ENCODE measurements at regions not wholly inside any gene's neighbourhood (a gene's known extent, or its start where the extent isn't known, plus 50 kb on each side); places are given as distances from the start of the nearest gene placed in this dataset.

GRCh38 chr4:12265554-12265953 is 836.9 kb upstream of the HS3ST1 start:
- in situ Hi-C loops (cut with HindIII; ENCODE audit: low sequenced_read_pairs), result no loop called here

- in situ Hi-C loops (cut with HindIII; ENCODE audit: low sequenced_read_pairs), result no loop called here
Observed at GRCh38 chr4:12260453-12260852, 831.8 kb upstream of the HS3ST1 start.

GRCh38 chr4:12244973-12245372 is 816.3 kb upstream of the HS3ST1 start:
- in situ Hi-C loops (cut with HindIII; ENCODE audit: low sequenced_read_pairs), result no loop called here

GRCh38 chr4:12242354-12242753 is 813.7 kb upstream of the HS3ST1 start:
- in situ Hi-C loops (cut with HindIII; ENCODE audit: low sequenced_read_pairs), result no loop called here

- in situ Hi-C loops (cut with HindIII; ENCODE audit: low sequenced_read_pairs), result no loop called here
Observed at GRCh38 chr4:12239897-12240636, 811.4 kb upstream of the HS3ST1 start.

GRCh38 chr4:12231098-12231497 is 802.4 kb upstream of the HS3ST1 start:
- in situ Hi-C loops (cut with HindIII; ENCODE audit: low sequenced_read_pairs), result no loop called here

GRCh38 chr4:12221031-12221430 is 792.3 kb upstream of the HS3ST1 start:
- in situ Hi-C loops (cut with HindIII; ENCODE audit: low sequenced_read_pairs), result no loop called here

GRCh38 chr4:12211636-12212035 is 782.9 kb upstream of the HS3ST1 start:
- in situ Hi-C loops (cut with HindIII; ENCODE audit: low sequenced_read_pairs), result no loop called here

GRCh38 chr4:12207396-12207795 is 778.7 kb upstream of the HS3ST1 start:
- in situ Hi-C loops (cut with HindIII; ENCODE audit: low sequenced_read_pairs), result no loop called here

- in situ Hi-C loops (cut with HindIII; ENCODE audit: low sequenced_read_pairs), result no loop called here
Observed at GRCh38 chr4:12206091-12206490, 777.4 kb upstream of the HS3ST1 start.

- in situ Hi-C loops (cut with HindIII; ENCODE audit: low sequenced_read_pairs), result no loop called here
Observed at GRCh38 chr4:12203945-12204344, 775.3 kb upstream of the HS3ST1 start.

GRCh38 chr4:12200226-12200625 is 771.5 kb upstream of the HS3ST1 start:
- in situ Hi-C loops (cut with HindIII; ENCODE audit: low sequenced_read_pairs), result no loop called here

- in situ Hi-C loops (cut with HindIII; ENCODE audit: low sequenced_read_pairs), result no loop called here
Observed at GRCh38 chr4:12186526-12186925, 757.8 kb upstream of the HS3ST1 start.

- in situ Hi-C loops (cut with HindIII; ENCODE audit: low sequenced_read_pairs), result no loop called here
Observed at GRCh38 chr4:12178614-12179610, 750.2 kb upstream of the HS3ST1 start.

- in situ Hi-C loops (cut with HindIII; ENCODE audit: low sequenced_read_pairs), result no loop called here
Observed at GRCh38 chr4:12177416-12177815, 748.7 kb upstream of the HS3ST1 start.

GRCh38 chr4:12173496-12173895 is 744.8 kb upstream of the HS3ST1 start:
- in situ Hi-C loops (cut with HindIII; ENCODE audit: low sequenced_read_pairs), result no loop called here

- in situ Hi-C loops (cut with HindIII; ENCODE audit: low sequenced_read_pairs), result no loop called here
Observed at GRCh38 chr4:12172198-12172973, 743.7 kb upstream of the HS3ST1 start.

- in situ Hi-C loops (cut with HindIII; ENCODE audit: low sequenced_read_pairs), result no loop called here
Observed at GRCh38 chr4:12170308-12170707, 741.6 kb upstream of the HS3ST1 start.

- in situ Hi-C loops (cut with HindIII; ENCODE audit: low sequenced_read_pairs), result no loop called here
Observed at GRCh38 chr4:12165616-12166015, 736.9 kb upstream of the HS3ST1 start.

GRCh38 chr4:12146339-12146738 is 717.6 kb upstream of the HS3ST1 start:
- in situ Hi-C loops (cut with HindIII; ENCODE audit: low sequenced_read_pairs), result no loop called here

- in situ Hi-C loops (cut with HindIII; ENCODE audit: low sequenced_read_pairs), result no loop called here
Observed at GRCh38 chr4:12145768-12146167, 717.1 kb upstream of the HS3ST1 start.
